ENCODE measurements at regions not wholly inside any gene's neighbourhood (a gene's known extent, or its start where the extent isn't known, plus 50 kb on each side); places are given as distances from the start of the nearest gene placed in this dataset.
A peak's percentile ranks its signal among the peaks of the same experiment; 100 is the strongest.

GRCh38 chr4:112802780-112803179 lies 165.8 kb downstream of the LARP7 start:
- no peak overlapping the region for H3K4me2 ChIP-seq (ENCODE audit: low read depth, low read length, poor library complexity, severe bottlenecking)
- peaks cover 5% of the 10 kb centered on the region for H3K4me1 ChIP-seq (ENCODE audit: insufficient read depth, low read length, poor library complexity, severe bottlenecking)
- no peaks in the 10 kb centered on the region for H4K20me1 ChIP-seq (ENCODE audit: insufficient read depth, low read length, poor library complexity, severe bottlenecking)
- no peaks in the 10 kb centered on the region for H3K79me2 ChIP-seq (ENCODE audit: insufficient read depth, low read length)
- no peak overlapping the region for H3K9ac ChIP-seq (ENCODE audit: low read depth, low read length, poor library complexity, severe bottlenecking)
- TF ChIP-seq EZH2phosphoT487 (IDR thresholded peaks at IDR 0.05; ENCODE audit: borderline replicate concordance) = no peak
- no peak for TF ChIP-seq CTCF (conservative IDR thresholded peaks at IDR 0.05; ENCODE audit: low read length)
- no peaks in the 10 kb centered on the region for H3K9me3 ChIP-seq (ENCODE audit: insufficient read depth, low read depth, low read length)
- no peak overlapping the region for H3K4me3 ChIP-seq (ENCODE audit: low read length, poor library complexity, severe bottlenecking)
- no peak overlapping the region for H2AFZ ChIP-seq (ENCODE audit: low read length)
- no peaks in the 10 kb centered on the region for H3F3A ChIP-seq (ENCODE audit: low read depth)
- H3K9me2 ChIP-seq (replicated peaks; ENCODE audit: low read depth, low read length) = no peaks in the 10 kb centered on the region
- no peaks in the 10 kb centered on the region for H3K36me3 ChIP-seq (ENCODE audit: insufficient read depth, low read length)
- no peaks in the 10 kb centered on the region for H3K27me3 ChIP-seq (ENCODE audit: insufficient read depth, low read length, poor library complexity, severe bottlenecking)

- H3K36me3 ChIP-seq (ENCODE audit: insufficient read depth, low read length) = no peaks in the 10 kb centered on the region
- H3F3A ChIP-seq (ENCODE audit: low read depth) = no peaks in the 10 kb centered on the region
- H3K9ac ChIP-seq (ENCODE audit: low read depth, low read length, poor library complexity, severe bottlenecking) = no peak overlapping the region
- H3K9me3 ChIP-seq (ENCODE audit: insufficient read depth, low read depth, low read length) = no peaks in the 10 kb centered on the region
- H3K4me3 ChIP-seq (ENCODE audit: low read length, poor library complexity, severe bottlenecking) = no peak overlapping the region
- no peaks in the 10 kb centered on the region for H3K27me3 ChIP-seq (ENCODE audit: insufficient read depth, low read length, poor library complexity, severe bottlenecking)
- no peak overlapping the region for H3K4me2 ChIP-seq (ENCODE audit: low read depth, low read length, poor library complexity, severe bottlenecking)
- no peaks in the 10 kb centered on the region for H3K4me1 ChIP-seq (ENCODE audit: insufficient read depth, low read length, poor library complexity, severe bottlenecking)
- H3K9me2 ChIP-seq (replicated peaks; ENCODE audit: low read depth, low read length) = no peaks in the 10 kb centered on the region
- H2AFZ ChIP-seq (ENCODE audit: low read length) = peak overlapping the region; percentile 3; the same call in 1 of the 2 replicates
- TF ChIP-seq CTCF (conservative IDR thresholded peaks at IDR 0.05; ENCODE audit: low read length) = no peak
- TF ChIP-seq EZH2phosphoT487 (IDR thresholded peaks at IDR 0.05; ENCODE audit: borderline replicate concordance) = no peak
- no peaks in the 10 kb centered on the region for H3K79me2 ChIP-seq (ENCODE audit: insufficient read depth, low read length)
- H4K20me1 ChIP-seq (ENCODE audit: insufficient read depth, low read length, poor library complexity, severe bottlenecking) = no peaks in the 10 kb centered on the region
Measured at GRCh38 chr4:112807083-112807482, 170.1 kb downstream of the LARP7 start.

- Histone ChIP-seq H3K9ac (ENCODE audit: low read depth, low read length, poor library complexity, severe bottlenecking) (no peak overlapping the region), H3K4me2 (ENCODE audit: low read depth, low read length, poor library complexity, severe bottlenecking) (no peak overlapping the region), H2AFZ (ENCODE audit: low read length) (no peak overlapping the region), H3K36me3 (ENCODE audit: insufficient read depth, low read length) (no peaks in the 10 kb centered on the region), H3K79me2 (ENCODE audit: insufficient read depth, low read length) (no peaks in the 10 kb centered on the region), H3K9me2 (replicated peaks; ENCODE audit: low read depth, low read length) (no peaks in the 10 kb centered on the region), H3K4me3 (ENCODE audit: low read length, poor library complexity, severe bottlenecking) (no peak overlapping the region), H4K20me1 (ENCODE audit: insufficient read depth, low read length, poor library complexity, severe bottlenecking) (no peaks in the 10 kb centered on the region), H3F3A (ENCODE audit: low read depth) (no peaks in the 10 kb centered on the region), H3K9me3 (ENCODE audit: insufficient read depth, low read depth, low read length) (no peaks in the 10 kb centered on the region), H3K4me1 (ENCODE audit: insufficient read depth, low read length, poor library complexity, severe bottlenecking) (no peaks in the 10 kb centered on the region), H3K27me3 (ENCODE audit: insufficient read depth, low read length, poor library complexity, severe bottlenecking) (no peaks in the 10 kb centered on the region)
- no peak for TF ChIP-seq CTCF (conservative IDR thresholded peaks at IDR 0.05; ENCODE audit: low read length)
- TF ChIP-seq EZH2phosphoT487 (IDR thresholded peaks at IDR 0.05; ENCODE audit: borderline replicate concordance) = no peak
Measured at GRCh38 chr4:112808001-112808400, 171.1 kb downstream of the LARP7 start.
